Gastrocnemius medialis (tissue), 4 donors: ENCODE measurements at regions not wholly inside any gene's neighbourhood (a gene's known extent, or its start where the extent isn't known, plus 50 kb on each side); places are given as distances from the start of the nearest gene placed in this dataset.

Experiments used
- ATAC-seq, 2 donors: fragments of 150-250 bp; one replicate each; pipeline ENCODE4 v1.9.1; 2016
- DNase-seq, 2 donors: peaks; one replicate each; pipeline ENCODE4 v3.0.0-alpha.2; 2019
- H3K27ac ChIP-seq, 4 donors: fragments of 200-600 bp; sonication (generic); 1 replicate in 1 of 4; 2 replicates in 3 of 4; pipeline ENCODE4 v1.5.1; 2016 to 2018; ENCODE audit warnings: mild to moderate bottlenecking in 2 of 4, moderate library complexity in 1 of 4
- H3K27me3 ChIP-seq, 3 donors: fragments of 200-600 bp; sonication (generic) in 2 of 3; 1 replicate in 1 of 3; 2 replicates in 2 of 3; pipeline versions ENCODE4 v1.5.1 to v1.6.0; 2016 to 2019; ENCODE audit warnings: mild to moderate bottlenecking in 1 of 3, moderate library complexity in 1 of 3
- H3K36me3 ChIP-seq, 2 donors: fragments of 200-600 bp; sonication (generic) in 1 of 2; one replicate each; pipeline ENCODE4 v1.5.1; 2017 to 2018
- H3K4me1 ChIP-seq, 2 donors: fragments of 200-600 bp; sonication (generic) in 1 of 2; one replicate each; pipeline ENCODE4 v1.5.1; 2016 to 2017; ENCODE audit warnings: mild to moderate bottlenecking in 2 of 2
- H3K4me3 ChIP-seq, 4 donors: fragments of 200-600 bp; sonication (generic) in 3 of 4; 1 replicate in 1 of 4; 2 replicates in 3 of 4; pipeline ENCODE4 v1.5.1; 2016 to 2019; ENCODE audit warnings: mild to moderate bottlenecking in 2 of 4
- H3K9me3 ChIP-seq, 3 donors: fragments of 200-600 bp; sonication (generic) in 2 of 3; 1 replicate in 1 of 3; 2 replicates in 2 of 3; pipeline ENCODE4 v1.5.1; 2016 to 2019
- CTCF ChIP-seq, 5 experiments: fragments of 450-650 bp in 3 of 5; fragments of 200-600 bp in 2 of 5; sonication (generic) in 2 of 5; IDR thresholded peaks in 4 of 5; conservative IDR thresholded peaks in 1 of 5; 1 replicate in 4 of 5; 2 replicates in 1 of 5; pipeline ENCODE4 v1.5.1; 2016 to 2019; ENCODE audit warnings: antibody characterized with exemption in 5 of 5, mild to moderate bottlenecking in 3 of 5, moderate library complexity in 3 of 5
- POLR2A ChIP-seq, 2 donors: fragments of 450-650 bp; IDR thresholded peaks; one replicate each; pipeline ENCODE4 v1.6.1; 2017; ENCODE audit warnings: antibody characterized with exemption in 2 of 2, mild to moderate bottlenecking in 2 of 2, moderate library complexity in 2 of 2
- in situ Hi-C, 4 donors: fragments of 200-750 bp; cut with MboI; loops; one replicate each; pipeline versions ENCODE4 v1.15.0 to v1.8.0; 2017; ENCODE audit warnings: low sequenced_read_pairs in 4 of 4
- intact Hi-C: fragments of 100-400 bp; cut with DNase I; formaldehyde crosslinking; loops from one replicate; pipeline ENCODE4 v1.15.1; 2023; ENCODE audit warnings: low total_unique reads

- H3K4me3 ChIP-seq = no peak overlapping the region
- no peaks in the 10 kb centered on the region for H3K9me3 ChIP-seq
- TF ChIP-seq CTCF (IDR thresholded peaks at IDR 0.05 in 4 of 5, conservative IDR thresholded peaks at IDR 0.05 in 1 of 5) = no peak
- no peak for TF ChIP-seq POLR2A (IDR thresholded peaks at IDR 0.05)
- in situ Hi-C loops (no loop called here), intact Hi-C loops (no loop called here)
- ATAC-seq (no peak), DNase-seq (no peak)
- H3K36me3 ChIP-seq = no peaks in the 10 kb centered on the region
- no peaks in the 10 kb centered on the region for H3K27me3 ChIP-seq
- no peak overlapping the region for H3K27ac ChIP-seq
- no peaks in the 10 kb centered on the region for H3K4me1 ChIP-seq
Observed at GRCh38 chr10:64486901-64487300, 965.7 kb downstream of the REEP3 start.

GRCh38 chr10:64494901-64495300, 973.7 kb downstream of the REEP3 start:
- H3K27me3 ChIP-seq = no peaks in the 10 kb centered on the region
- no peak for ATAC-seq
- intact Hi-C loops (no loop called here), in situ Hi-C loops (no loop called here)
- TF ChIP-seq POLR2A (IDR thresholded peaks at IDR 0.05) (no peak), CTCF (IDR thresholded peaks at IDR 0.05 in 4 of 5, conservative IDR thresholded peaks at IDR 0.05 in 1 of 5) (no peak)
- H3K36me3 ChIP-seq = no peaks in the 10 kb centered on the region
- H3K4me1 ChIP-seq = no peaks in the 10 kb centered on the region
- H3K4me3 ChIP-seq = no peak overlapping the region
- no peaks in the 10 kb centered on the region for H3K9me3 ChIP-seq
- no peak for DNase-seq
- no peak overlapping the region for H3K27ac ChIP-seq

GRCh38 chr10:64497306-64497705, 976.1 kb downstream of the REEP3 start:
- no peak for TF ChIP-seq POLR2A (IDR thresholded peaks at IDR 0.05)
- no peak for TF ChIP-seq CTCF (IDR thresholded peaks at IDR 0.05 in 4 of 5, conservative IDR thresholded peaks at IDR 0.05 in 1 of 5)
- ATAC-seq (no peak), DNase-seq (no peak)
- in situ Hi-C loops (no loop called here), intact Hi-C loops (no loop called here)
- no peaks in the 10 kb centered on the region for H3K36me3 ChIP-seq
- H3K4me1 ChIP-seq = no peaks in the 10 kb centered on the region
- H3K27me3 ChIP-seq = no peaks in the 10 kb centered on the region
- no peak overlapping the region for H3K4me3 ChIP-seq
- no peak overlapping the region for H3K27ac ChIP-seq
- H3K9me3 ChIP-seq = no peaks in the 10 kb centered on the region

DNA sequence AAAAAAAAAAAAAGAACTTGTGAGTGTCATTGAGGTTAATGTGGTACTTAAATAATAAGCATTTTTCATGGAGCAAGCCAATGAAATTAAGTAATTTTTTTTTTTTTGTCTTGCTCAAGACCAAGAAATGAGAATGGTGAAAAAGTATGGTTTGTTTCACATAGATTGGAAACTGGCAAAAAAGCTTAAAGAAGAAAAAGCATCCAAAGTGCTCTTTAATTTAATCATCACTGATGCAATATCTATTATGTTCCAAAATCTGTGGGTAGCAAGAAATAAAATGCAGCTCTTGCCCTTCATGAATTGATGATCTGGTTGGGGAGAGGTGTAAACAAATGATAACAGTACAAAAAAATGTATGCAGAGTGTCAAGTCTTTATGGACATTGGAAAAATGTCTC, 980.6 kb downstream of the REEP3 start:
- Histone ChIP-seq H3K4me1 (no peaks in the 10 kb centered on the region), H3K36me3 (no peaks in the 10 kb centered on the region), H3K27me3 (no peaks in the 10 kb centered on the region), H3K4me3 (no peak overlapping the region), H3K9me3 (no peaks in the 10 kb centered on the region), H3K27ac (no peak overlapping the region)
- TF ChIP-seq CTCF (IDR thresholded peaks at IDR 0.05 in 4 of 5, conservative IDR thresholded peaks at IDR 0.05 in 1 of 5) (no peak), POLR2A (IDR thresholded peaks at IDR 0.05) (no peak)
- no peak for DNase-seq
- in situ Hi-C loops = no loop called here
- no peak for ATAC-seq
- intact Hi-C loops = no loop called here

GRCh38 chr10:64502936-64503335, 981.7 kb downstream of the REEP3 start:
- in situ Hi-C loops = no loop called here
- ATAC-seq (no peak), DNase-seq (no peak)
- H3K36me3 ChIP-seq = no peaks in the 10 kb centered on the region
- no peak overlapping the region for H3K4me3 ChIP-seq
- no peaks in the 10 kb centered on the region for H3K4me1 ChIP-seq
- no peaks in the 10 kb centered on the region for H3K27me3 ChIP-seq
- intact Hi-C loops = no loop called here
- H3K27ac ChIP-seq = no peak overlapping the region
- no peaks in the 10 kb centered on the region for H3K9me3 ChIP-seq
- TF ChIP-seq POLR2A (IDR thresholded peaks at IDR 0.05) = no peak
- no peak for TF ChIP-seq CTCF (IDR thresholded peaks at IDR 0.05 in 4 of 5, conservative IDR thresholded peaks at IDR 0.05 in 1 of 5)
